Activated naive CD8-positive, alpha-beta T cell treated with anti-CD3 and anti-CD28 coated beads, Interleukin-2, amount 50 U/mL, for 24 hours (primary cell): ENCODE measurements at regions not wholly inside any gene's neighbourhood (a gene's known extent, or its start where the extent isn't known, plus 50 kb on each side); places are given as distances from the start of the nearest gene placed in this dataset.

Source experiments
- ATAC-seq: fragments of 150-1000 bp; cut with Tn5 transposase; one replicate; pipeline ENCODE4 v1.10.0; 2021
- DNase-seq: peaks from one replicate; pipeline ENCODE4 v3.0.0; 2021
- H3K27ac Mint-ChIP-seq: one replicate; pipeline ENCODE4 v1.8.0; 2021; ENCODE audit warnings: mild to moderate bottlenecking, mixed read lengths
- H3K27me3 Mint-ChIP-seq: one replicate; pipeline ENCODE4 v1.8.0; 2021; ENCODE audit warnings: mixed read lengths
- H3K36me3 Mint-ChIP-seq: one replicate; pipeline ENCODE4 v1.8.0; 2021; ENCODE audit warnings: low read depth, mixed read lengths
- H3K4me1 Mint-ChIP-seq: one replicate; pipeline ENCODE4 v1.8.0; 2021; ENCODE audit warnings: mixed read lengths
- H3K4me3 Mint-ChIP-seq: one replicate; pipeline ENCODE4 v1.8.0; 2021; ENCODE audit warnings: mild to moderate bottlenecking, moderate library complexity, mixed read lengths
- H3K9me3 Mint-ChIP-seq: one replicate; pipeline ENCODE4 v1.8.0; 2021; ENCODE audit warnings: mixed read lengths

- H3K9me3 Mint-ChIP-seq, result no peaks in the 10 kb centered on the region
- no peaks in the 10 kb centered on the region for H3K4me1 Mint-ChIP-seq
- H3K36me3 Mint-ChIP-seq, result no peaks in the 10 kb centered on the region
- ATAC-seq (no peak), DNase-seq (no peak)
- H3K27ac Mint-ChIP-seq, result no peak overlapping the region
- peaks cover 3% of the 10 kb centered on the region for H3K27me3 Mint-ChIP-seq
- H3K4me3 Mint-ChIP-seq, result no peak overlapping the region
Measured at GRCh38 chr6:133644892-133645619, 243.9 kb upstream of the TCF21 start.

- Mint-ChIP-seq H3K4me3 (no peak overlapping the region), H3K27me3 (peaks cover 3% of the 10 kb centered on the region), H3K4me1 (no peaks in the 10 kb centered on the region), H3K9me3 (no peaks in the 10 kb centered on the region), H3K27ac (no peak overlapping the region), H3K36me3 (no peaks in the 10 kb centered on the region)
- DNase-seq, result no peak
- ATAC-seq, result no peak
Measured at GRCh38 chr6:133645966-133646740, 242.8 kb upstream of the TCF21 start.

GRCh38 chr6:133648581-133648980 is 240.3 kb upstream of the TCF21 start:
- no peaks in the 10 kb centered on the region for H3K36me3 Mint-ChIP-seq
- ATAC-seq (no peak), DNase-seq (no peak)
- H3K4me3 Mint-ChIP-seq, result no peak overlapping the region
- H3K27ac Mint-ChIP-seq, result no peak overlapping the region
- H3K27me3 Mint-ChIP-seq, result peaks cover 3% of the 10 kb centered on the region
- no peaks in the 10 kb centered on the region for H3K9me3 Mint-ChIP-seq
- H3K4me1 Mint-ChIP-seq, result no peaks in the 10 kb centered on the region

- DNase-seq (no peak), ATAC-seq (no peak)
- H3K36me3 Mint-ChIP-seq, result no peaks in the 10 kb centered on the region
- no peak overlapping the region for H3K4me3 Mint-ChIP-seq
- H3K27me3 Mint-ChIP-seq, result peaks cover 1% of the 10 kb centered on the region
- H3K9me3 Mint-ChIP-seq, result no peaks in the 10 kb centered on the region
- no peak overlapping the region for H3K27ac Mint-ChIP-seq
- H3K4me1 Mint-ChIP-seq, result no peaks in the 10 kb centered on the region
Measured at GRCh38 chr6:133671376-133671775, 217.5 kb upstream of the TCF21 start.

- no peak for DNase-seq
- no peak overlapping the region for H3K27ac Mint-ChIP-seq
- no peaks in the 10 kb centered on the region for H3K9me3 Mint-ChIP-seq
- no peaks in the 10 kb centered on the region for H3K36me3 Mint-ChIP-seq
- H3K27me3 Mint-ChIP-seq, result peaks cover 1% of the 10 kb centered on the region
- no peaks in the 10 kb centered on the region for H3K4me1 Mint-ChIP-seq
- H3K4me3 Mint-ChIP-seq, result no peak overlapping the region
- no peak for ATAC-seq
Measured at GRCh38 chr6:133673056-133673455, 215.9 kb upstream of the TCF21 start.

GRCh38 chr6:133674661-133675060 is 214.3 kb upstream of the TCF21 start:
- no peaks in the 10 kb centered on the region for H3K4me1 Mint-ChIP-seq
- no peaks in the 10 kb centered on the region for H3K9me3 Mint-ChIP-seq
- no peaks in the 10 kb centered on the region for H3K36me3 Mint-ChIP-seq
- ATAC-seq, result no peak
- no peak overlapping the region for H3K27ac Mint-ChIP-seq
- DNase-seq, result no peak
- no peak overlapping the region for H3K4me3 Mint-ChIP-seq
- H3K27me3 Mint-ChIP-seq, result peaks cover 5% of the 10 kb centered on the region

- H3K9me3 Mint-ChIP-seq, result no peaks in the 10 kb centered on the region
- H3K4me3 Mint-ChIP-seq, result no peak overlapping the region
- H3K36me3 Mint-ChIP-seq, result no peaks in the 10 kb centered on the region
- DNase-seq (no peak), ATAC-seq (no peak)
- H3K27ac Mint-ChIP-seq, result no peak overlapping the region
- peaks cover 16% of the 10 kb centered on the region for H3K27me3 Mint-ChIP-seq
- no peaks in the 10 kb centered on the region for H3K4me1 Mint-ChIP-seq
Measured at GRCh38 chr6:133680994-133681393, 207.9 kb upstream of the TCF21 start.

- Mint-ChIP-seq H3K4me3 (no peak overlapping the region), H3K36me3 (no peaks in the 10 kb centered on the region), H3K27me3 (peaks cover 16% of the 10 kb centered on the region), H3K27ac (no peak overlapping the region), H3K4me1 (no peaks in the 10 kb centered on the region), H3K9me3 (no peaks in the 10 kb centered on the region)
- ATAC-seq (no peak), DNase-seq (no peak)
Measured at GRCh38 chr6:133681891-133682290, 207.0 kb upstream of the TCF21 start.

GRCh38 chr6:133682506-133683307 is 206.2 kb upstream of the TCF21 start:
- no peak overlapping the region for H3K4me3 Mint-ChIP-seq
- H3K9me3 Mint-ChIP-seq, result no peaks in the 10 kb centered on the region
- no peak overlapping the region for H3K27ac Mint-ChIP-seq
- peaks cover 16% of the 10 kb centered on the region for H3K27me3 Mint-ChIP-seq
- no peaks in the 10 kb centered on the region for H3K4me1 Mint-ChIP-seq
- no peaks in the 10 kb centered on the region for H3K36me3 Mint-ChIP-seq
- DNase-seq (no peak), ATAC-seq (no peak)

GRCh38 chr6:133683308-133683580 is 205.7 kb upstream of the TCF21 start:
- ATAC-seq (no peak), DNase-seq (no peak)
- Mint-ChIP-seq H3K9me3 (no peaks in the 10 kb centered on the region), H3K36me3 (no peaks in the 10 kb centered on the region), H3K4me3 (no peak overlapping the region), H3K27me3 (peaks cover 16% of the 10 kb centered on the region), H3K4me1 (no peaks in the 10 kb centered on the region), H3K27ac (no peak overlapping the region)

- Mint-ChIP-seq H3K36me3 (no peaks in the 10 kb centered on the region), H3K27ac (no peak overlapping the region), H3K27me3 (peaks cover 16% of the 10 kb centered on the region), H3K4me3 (no peak overlapping the region), H3K9me3 (no peaks in the 10 kb centered on the region), H3K4me1 (no peaks in the 10 kb centered on the region)
- DNase-seq, result no peak
- ATAC-seq, result no peak
Measured at GRCh38 chr6:133683606-133684005, 205.3 kb upstream of the TCF21 start.

- DNase-seq (no peak), ATAC-seq (no peak)
- H3K27me3 Mint-ChIP-seq, result peaks cover 4% of the 10 kb centered on the region
- no peak overlapping the region for H3K4me3 Mint-ChIP-seq
- H3K36me3 Mint-ChIP-seq, result no peaks in the 10 kb centered on the region
- no peak overlapping the region for H3K27ac Mint-ChIP-seq
- no peaks in the 10 kb centered on the region for H3K4me1 Mint-ChIP-seq
- H3K9me3 Mint-ChIP-seq, result peaks cover 6% of the 10 kb centered on the region
Measured at GRCh38 chr6:133688705-133689492, 200.0 kb upstream of the TCF21 start.

GRCh38 chr6:133689863-133690262 is 199.1 kb upstream of the TCF21 start:
- no peaks in the 10 kb centered on the region for H3K36me3 Mint-ChIP-seq
- DNase-seq, result no peak

GRCh38 chr6:133693565-133693964 is 195.3 kb upstream of the TCF21 start:
- Mint-ChIP-seq H3K36me3 (no peaks in the 10 kb centered on the region), H3K4me1 (no peaks in the 10 kb centered on the region), H3K27ac (no peak overlapping the region), H3K27me3 (no peaks in the 10 kb centered on the region), H3K4me3 (no peak overlapping the region), H3K9me3 (peaks cover 15% of the 10 kb centered on the region)
- ATAC-seq (no peak), DNase-seq (no peak)

More at GRCh38 chr6:133689863-133690262, 199.1 kb upstream of the TCF21 start:
- Mint-ChIP-seq H3K4me3 (no peak overlapping the region), H3K27me3 (no peaks in the 10 kb centered on the region), H3K4me1 (no peaks in the 10 kb centered on the region), H3K9me3 (peaks cover 6% of the 10 kb centered on the region), H3K27ac (no peak overlapping the region)
- ATAC-seq, result no peak
